GM12865 (cell line): ENCODE measurements at regions not wholly inside any gene's neighbourhood (a gene's known extent, or its start where the extent isn't known, plus 50 kb on each side); places are given as distances from the start of the nearest gene placed in this dataset.

Experiments used
- DNase-seq: peaks from one replicate; pipeline ENCODE4 v3.0.0; 2010; ENCODE audit warnings: low read depth
- H3K4me3 ChIP-seq: 2 replicates; pipeline ENCODE4 v1.5.1; 2011; ENCODE audit warnings: mild to moderate bottlenecking, low read depth, low read length, control low read depth
- CTCF ChIP-seq: IDR thresholded peaks from 2 replicates; pipeline ENCODE4 v1.5.1; 2011; ENCODE audit warnings: low read length, control low read depth, low read depth, inconsistent platforms; ENCODE audit not compliant: insufficient read depth; ENCODE audit errors: missing control alignments

- DNase-seq, result no peak
- TF ChIP-seq CTCF, result no peak
- H3K4me3 ChIP-seq, result no peak overlapping the region
Observed at GRCh38 chr10:29131952-29132547, 156.8 kb upstream of the LYZL1 start.

GRCh38 chr10:29132551-29133111, 156.2 kb upstream of the LYZL1 start:
- no peak for TF ChIP-seq CTCF
- no peak for DNase-seq
- no peak overlapping the region for H3K4me3 ChIP-seq

- H3K4me3 ChIP-seq, result no peak overlapping the region
- DNase-seq, result no peak
- no peak for TF ChIP-seq CTCF
Observed at GRCh38 chr10:29135337-29135736, 153.5 kb upstream of the LYZL1 start.

DNA sequence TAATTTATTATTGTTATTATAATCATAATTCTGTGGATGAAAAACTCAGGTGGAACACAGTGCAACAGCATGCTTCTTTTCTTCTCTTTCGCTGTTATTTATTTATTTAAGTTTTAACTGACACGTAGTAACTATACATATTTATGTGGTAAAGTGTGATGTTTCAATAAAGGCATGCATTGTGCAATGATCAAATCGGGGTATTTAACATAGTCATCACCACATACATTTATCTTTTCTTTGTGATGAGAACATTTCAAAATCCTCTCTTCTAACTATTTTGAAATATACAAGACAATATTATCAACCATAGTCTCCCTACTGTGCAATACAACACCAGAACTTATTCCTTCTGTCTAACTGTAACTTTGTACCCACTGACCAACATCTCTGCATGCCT, 152.5 kb upstream of the LYZL1 start:
- TF ChIP-seq CTCF, result no peak
- DNase-seq, result no peak

GRCh38 chr10:29140151-29140550, 148.7 kb upstream of the LYZL1 start:
- no peak overlapping the region for H3K4me3 ChIP-seq
- no peak for TF ChIP-seq CTCF
- no peak for DNase-seq

More for the DNA sequence above, 152.5 kb upstream of the LYZL1 start:
- no peak overlapping the region for H3K4me3 ChIP-seq

GRCh38 chr10:29140991-29141390, 147.9 kb upstream of the LYZL1 start:
- H3K4me3 ChIP-seq, result no peak overlapping the region
- DNase-seq, result no peak
- no peak for TF ChIP-seq CTCF

GRCh38 chr10:29141761-29142160, 147.1 kb upstream of the LYZL1 start:
- H3K4me3 ChIP-seq, result no peak overlapping the region
- no peak for TF ChIP-seq CTCF
- DNase-seq, result no peak
